GM18508 (cell line): ENCODE measurements at regions not wholly inside any gene's neighbourhood (a gene's known extent, or its start where the extent isn't known, plus 50 kb on each side); places are given as distances from the start of the nearest gene placed in this dataset.

Source experiments
- ATAC-seq: cut with Tn5 transposase; IDR thresholded peaks from one replicate; pipeline ENCODE4 v1.9.1; 2021; ENCODE audit warnings: moderate number of reproducible peaks; ENCODE audit not compliant: insufficient read depth, unreplicated experiment

GRCh38 chr1:87436534-87436933 lies 107.9 kb downstream of the LMO4 start:
- ATAC-seq, result no peak

GRCh38 chr1:87437663-87438295 lies 109.1 kb downstream of the LMO4 start:
- peak; percentile 64 for ATAC-seq

- no peak for ATAC-seq
Observed at GRCh38 chr1:87439821-87440220, 111.1 kb downstream of the LMO4 start.

- ATAC-seq, result peak; percentile 87
Observed at GRCh38 chr1:87449348-87449963, 120.8 kb downstream of the LMO4 start.

- ATAC-seq, result no peak
Observed at GRCh38 chr1:87450136-87450535, 121.5 kb downstream of the LMO4 start.

GRCh38 chr1:87450615-87451209 lies 122.0 kb downstream of the LMO4 start:
- no peak for ATAC-seq

GRCh38 chr1:87451229-87451920 lies 122.7 kb downstream of the LMO4 start:
- no peak for ATAC-seq

- ATAC-seq, result no peak
Observed at GRCh38 chr1:87452648-87453047, 124.0 kb downstream of the LMO4 start.

GRCh38 chr1:87457408-87457807 lies 128.7 kb downstream of the LMO4 start:
- ATAC-seq, result no peak

- ATAC-seq, result no peak
Observed at GRCh38 chr1:87462894-87463293, 134.2 kb downstream of the LMO4 start.

GRCh38 chr1:87464022-87464490 lies 135.4 kb downstream of the LMO4 start:
- ATAC-seq, result peak; percentile 54

- ATAC-seq, result no peak
Observed at GRCh38 chr1:87466621-87467020, 137.9 kb downstream of the LMO4 start.

- ATAC-seq, result no peak
Observed at GRCh38 chr1:87472716-87473115, 144.0 kb downstream of the LMO4 start.

GRCh38 chr1:87473203-87473661 lies 144.6 kb downstream of the LMO4 start:
- no peak for ATAC-seq

- ATAC-seq, result no peak
Observed at GRCh38 chr1:87474098-87474497, 145.4 kb downstream of the LMO4 start.

- ATAC-seq, result no peak
Observed at GRCh38 chr1:87478231-87478630, 149.6 kb downstream of the LMO4 start.

- ATAC-seq, result no peak
Observed at GRCh38 chr1:87495147-87495546, 166.5 kb downstream of the LMO4 start.

GRCh38 chr1:87495870-87496269 lies 167.2 kb downstream of the LMO4 start:
- no peak for ATAC-seq

GRCh38 chr1:87497380-87498203 lies 168.9 kb downstream of the LMO4 start:
- ATAC-seq, result no peak

- no peak for ATAC-seq
Observed at GRCh38 chr1:87501738-87502137, 173.1 kb downstream of the LMO4 start.
